WTC11 (cell line): ENCODE measurements at regions not wholly inside any gene's neighbourhood (a gene's known extent, or its start where the extent isn't known, plus 50 kb on each side); places are given as distances from the start of the nearest gene placed in this dataset.

Source experiments
- ATAC-seq: fragments of 200-7000 bp; cut with Tn5 transposase; 2 replicates; pipeline ENCODE4 v1.10.0; 2021; ENCODE audit warnings: mild to moderate bottlenecking, moderate library complexity
- CTCF ChIA-PET: fragments of 300-600 bp; sonication (Branson Sonifier 250); formaldehyde crosslinking; loops from one replicate; lab custom pipeline; 2021; ENCODE audit warnings: antibody characterized with exemption; lab: Charles Lee
- POLR2A ChIA-PET: fragments of 350-600 bp; sonication (Branson Sonifier 250); formaldehyde crosslinking; loops from one replicate; lab custom pipeline; 2021; ENCODE audit warnings: antibody characterized with exemption; lab: Charles Lee
- DNase-seq: peaks from one replicate; pipeline ENCODE4 v3.0.0; 2021; ENCODE audit warnings: low spot score
- H3K27ac Mint-ChIP-seq: 2 replicates; pipeline ENCODE4 v1.8.0; 2021; ENCODE audit warnings: mixed read lengths
- H3K27me3 Mint-ChIP-seq: 2 replicates; pipeline ENCODE4 v1.8.0; 2021; ENCODE audit warnings: low read depth, mild to moderate bottlenecking, moderate library complexity, mixed read lengths
- H3K36me3 Mint-ChIP-seq: 2 replicates; pipeline ENCODE4 v1.8.0; 2021; ENCODE audit warnings: mixed read lengths
- H3K4me1 Mint-ChIP-seq: 2 replicates; pipeline ENCODE4 v1.8.0; 2022; ENCODE audit warnings: mixed read lengths
- H3K4me3 Mint-ChIP-seq: 2 replicates; pipeline ENCODE4 v1.8.0; 2021; ENCODE audit warnings: mild to moderate bottlenecking, moderate library complexity, mixed read lengths
- H3K9me3 Mint-ChIP-seq: 2 replicates; pipeline ENCODE4 v1.8.0; 2021; ENCODE audit warnings: mixed read lengths
- CREB1 ChIP-seq: sonication (generic); formaldehyde crosslinking; IDR thresholded peaks from 2 replicates; pipeline ENCODE4 v1.8.0; 2023; ENCODE audit warnings: mild to moderate bottlenecking, missing genetic modification reagents
- CREM ChIP-seq: sonication (generic); formaldehyde crosslinking; IDR thresholded peaks from 2 replicates; pipeline ENCODE4 v1.8.1; 2022; ENCODE audit warnings: mild to moderate bottlenecking, missing genetic modification reagents, moderate library complexity
- EMX1 ChIP-seq: fragments of 250-450 bp; sonication (Bioruptor Pico); IDR thresholded peaks from 2 replicates; pipeline ENCODE4 v1.8.0; 2021; ENCODE audit warnings: mild to moderate bottlenecking
- GRHL2 ChIP-seq: fragments of 250-450 bp; sonication (Bioruptor Pico); IDR thresholded peaks from 2 replicates; pipeline ENCODE4 v1.8.0; 2022; ENCODE audit warnings: mild to moderate bottlenecking, moderate library complexity; ENCODE audit not compliant: insufficient replicate concordance, severe bottlenecking
- KAT7 ChIP-seq: sonication (generic); formaldehyde crosslinking; IDR thresholded peaks from 2 replicates; pipeline ENCODE4 v1.8.1; 2023; ENCODE audit warnings: missing genetic modification reagents, mild to moderate bottlenecking, borderline replicate concordance
- SMAD3 ChIP-seq: sonication (generic); formaldehyde crosslinking; IDR thresholded peaks from 2 replicates; pipeline ENCODE4 v1.8.0; 2022; ENCODE audit warnings: missing genetic modification reagents, mild to moderate bottlenecking, borderline replicate concordance
- SMAD4 ChIP-seq: sonication (generic); formaldehyde crosslinking; IDR thresholded peaks from 2 replicates; pipeline ENCODE4 v1.8.0; 2022; ENCODE audit warnings: mild to moderate bottlenecking, missing genetic modification reagents
- ZBTB21 ChIP-seq: sonication (generic); formaldehyde crosslinking; IDR thresholded peaks from 2 replicates; pipeline ENCODE4 v1.8.1; 2023; ENCODE audit warnings: mild to moderate bottlenecking, missing genetic modification reagents, borderline replicate concordance
- ZNF317 ChIP-seq: sonication (generic); formaldehyde crosslinking; IDR thresholded peaks from 2 replicates; pipeline ENCODE4 v1.8.1; 2023; ENCODE audit warnings: low read depth, mild to moderate bottlenecking, moderate library complexity, missing genetic modification reagents, borderline replicate concordance
- TF ChIP-seq, protein P1 (sequence below): fragments of 250-450 bp; sonication (Bioruptor Pico); IDR thresholded peaks from 2 replicates; pipeline ENCODE4 v1.8.0; 2021; ENCODE audit warnings: mild to moderate bottlenecking
- TF ChIP-seq, protein P2 (sequence below): fragments of 250-450 bp; sonication (Bioruptor Pico); conservative IDR thresholded peaks from 2 replicates; pipeline ENCODE4 v1.9.0; 2021; ENCODE audit warnings: mild to moderate bottlenecking
- TF ChIP-seq, protein P3 (sequence below): sonication (generic); formaldehyde crosslinking; IDR thresholded peaks from 2 replicates; pipeline ENCODE4 v1.8.1; 2023; ENCODE audit warnings: mild to moderate bottlenecking, missing genetic modification reagents, moderate library complexity
- TF ChIP-seq, protein P4 (sequence below): sonication (generic); formaldehyde crosslinking; IDR thresholded peaks from 2 replicates; pipeline ENCODE4 v1.8.0; 2023; ENCODE audit warnings: missing genetic modification reagents, mild to moderate bottlenecking, borderline replicate concordance
- TF ChIP-seq, protein P5 (sequence below): sonication (generic); formaldehyde crosslinking; IDR thresholded peaks from 2 replicates; pipeline ENCODE4 v1.8.0; 2022; ENCODE audit warnings: missing genetic modification reagents
- TF ChIP-seq, protein P6 (sequence below): sonication (generic); formaldehyde crosslinking; conservative IDR thresholded peaks from 2 replicates; pipeline ENCODE4 v1.8.1; 2023; ENCODE audit warnings: mild to moderate bottlenecking, low read depth, missing genetic modification reagents, moderate library complexity
- TF ChIP-seq, protein P7 (sequence below): sonication (generic); formaldehyde crosslinking; IDR thresholded peaks from 2 replicates; pipeline ENCODE4 v1.8.1; 2022; ENCODE audit warnings: low read depth, mild to moderate bottlenecking, moderate library complexity, missing genetic modification reagents, borderline replicate concordance

DNA sequence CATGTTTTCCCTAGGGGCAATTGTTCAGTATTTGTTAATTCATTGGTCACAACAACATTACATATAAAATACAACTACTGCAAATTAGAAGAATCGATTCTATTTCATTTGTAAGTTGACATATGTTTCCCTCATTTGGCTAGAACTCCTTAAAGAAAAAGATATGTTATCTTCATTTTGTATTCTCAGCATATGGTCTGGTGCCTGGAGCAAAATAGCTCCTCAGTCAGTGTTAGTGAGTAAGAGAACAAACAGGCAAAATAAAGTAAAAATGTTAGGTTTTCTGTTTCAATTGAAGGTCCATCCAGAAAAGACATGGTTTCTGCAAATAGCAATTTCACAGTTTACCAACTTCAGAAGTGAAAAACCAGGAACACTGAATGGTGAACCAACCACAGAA, 1343.1 kb downstream of the ROBO1 start:
- H3K4me1 Mint-ChIP-seq: peaks cover 29% of the 10 kb centered on the region
- ChIA-PET CTCF (no interaction called here), POLR2A (no interaction called here)
- peaks cover 8% of the 10 kb centered on the region for H3K9me3 Mint-ChIP-seq
- TF ChIP-seq, protein P1, sequence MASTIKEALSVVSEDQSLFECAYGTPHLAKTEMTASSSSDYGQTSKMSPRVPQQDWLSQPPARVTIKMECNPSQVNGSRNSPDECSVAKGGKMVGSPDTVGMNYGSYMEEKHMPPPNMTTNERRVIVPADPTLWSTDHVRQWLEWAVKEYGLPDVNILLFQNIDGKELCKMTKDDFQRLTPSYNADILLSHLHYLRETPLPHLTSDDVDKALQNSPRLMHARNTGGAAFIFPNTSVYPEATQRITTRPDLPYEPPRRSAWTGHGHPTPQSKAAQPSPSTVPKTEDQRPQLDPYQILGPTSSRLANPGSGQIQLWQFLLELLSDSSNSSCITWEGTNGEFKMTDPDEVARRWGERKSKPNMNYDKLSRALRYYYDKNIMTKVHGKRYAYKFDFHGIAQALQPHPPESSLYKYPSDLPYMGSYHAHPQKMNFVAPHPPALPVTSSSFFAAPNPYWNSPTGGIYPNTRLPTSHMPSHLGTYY (CRISPR knock-in tag): no peak
- TF ChIP-seq, protein P2, sequence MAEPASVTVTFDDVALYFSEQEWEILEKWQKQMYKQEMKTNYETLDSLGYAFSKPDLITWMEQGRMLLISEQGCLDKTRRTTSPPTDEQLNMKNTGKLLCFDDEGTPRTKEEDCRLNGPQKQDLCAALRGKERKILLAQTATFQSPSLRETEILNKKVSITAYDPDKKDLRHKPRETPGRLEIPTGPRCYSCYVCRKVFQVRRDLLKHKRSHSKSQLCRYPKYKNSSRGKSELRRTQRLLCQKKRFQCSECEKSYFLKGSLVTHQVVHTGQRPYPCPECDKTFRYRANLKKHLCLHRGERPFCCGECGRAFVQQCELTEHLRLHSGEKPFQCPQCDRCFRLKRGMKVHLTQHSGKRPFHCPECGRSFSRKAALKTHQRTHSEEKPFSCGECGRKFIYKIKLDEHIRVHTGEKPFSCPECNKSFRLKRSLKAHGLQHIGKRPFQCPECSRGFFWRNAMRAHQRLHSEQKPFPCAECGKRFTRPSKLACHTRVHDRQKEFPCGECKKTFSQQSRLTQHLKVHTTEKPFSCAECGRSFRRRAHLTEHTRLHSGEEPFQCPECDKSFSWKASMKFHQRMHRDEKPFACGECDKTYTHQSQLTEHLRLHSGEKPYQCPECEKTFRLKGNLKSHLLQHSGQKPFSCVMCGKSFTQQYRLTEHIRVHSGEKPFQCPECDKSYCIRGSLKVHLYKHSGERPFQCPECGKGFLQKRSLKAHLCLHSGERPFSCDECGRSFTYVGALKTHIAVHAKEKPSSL (CRISPR knock-in tag): no peak
- no peak for TF ChIP-seq CREB1 (CRISPR knock-in tag)
- no peak for TF ChIP-seq SMAD3
- TF ChIP-seq, protein P3, sequence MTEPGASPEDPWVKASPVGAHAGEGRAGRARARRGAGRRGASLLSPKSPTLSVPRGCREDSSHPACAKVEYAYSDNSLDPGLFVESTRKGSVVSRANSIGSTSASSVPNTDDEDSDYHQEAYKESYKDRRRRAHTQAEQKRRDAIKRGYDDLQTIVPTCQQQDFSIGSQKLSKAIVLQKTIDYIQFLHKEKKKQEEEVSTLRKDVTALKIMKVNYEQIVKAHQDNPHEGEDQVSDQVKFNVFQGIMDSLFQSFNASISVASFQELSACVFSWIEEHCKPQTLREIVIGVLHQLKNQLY: no peak
- TF ChIP-seq, protein P4, sequence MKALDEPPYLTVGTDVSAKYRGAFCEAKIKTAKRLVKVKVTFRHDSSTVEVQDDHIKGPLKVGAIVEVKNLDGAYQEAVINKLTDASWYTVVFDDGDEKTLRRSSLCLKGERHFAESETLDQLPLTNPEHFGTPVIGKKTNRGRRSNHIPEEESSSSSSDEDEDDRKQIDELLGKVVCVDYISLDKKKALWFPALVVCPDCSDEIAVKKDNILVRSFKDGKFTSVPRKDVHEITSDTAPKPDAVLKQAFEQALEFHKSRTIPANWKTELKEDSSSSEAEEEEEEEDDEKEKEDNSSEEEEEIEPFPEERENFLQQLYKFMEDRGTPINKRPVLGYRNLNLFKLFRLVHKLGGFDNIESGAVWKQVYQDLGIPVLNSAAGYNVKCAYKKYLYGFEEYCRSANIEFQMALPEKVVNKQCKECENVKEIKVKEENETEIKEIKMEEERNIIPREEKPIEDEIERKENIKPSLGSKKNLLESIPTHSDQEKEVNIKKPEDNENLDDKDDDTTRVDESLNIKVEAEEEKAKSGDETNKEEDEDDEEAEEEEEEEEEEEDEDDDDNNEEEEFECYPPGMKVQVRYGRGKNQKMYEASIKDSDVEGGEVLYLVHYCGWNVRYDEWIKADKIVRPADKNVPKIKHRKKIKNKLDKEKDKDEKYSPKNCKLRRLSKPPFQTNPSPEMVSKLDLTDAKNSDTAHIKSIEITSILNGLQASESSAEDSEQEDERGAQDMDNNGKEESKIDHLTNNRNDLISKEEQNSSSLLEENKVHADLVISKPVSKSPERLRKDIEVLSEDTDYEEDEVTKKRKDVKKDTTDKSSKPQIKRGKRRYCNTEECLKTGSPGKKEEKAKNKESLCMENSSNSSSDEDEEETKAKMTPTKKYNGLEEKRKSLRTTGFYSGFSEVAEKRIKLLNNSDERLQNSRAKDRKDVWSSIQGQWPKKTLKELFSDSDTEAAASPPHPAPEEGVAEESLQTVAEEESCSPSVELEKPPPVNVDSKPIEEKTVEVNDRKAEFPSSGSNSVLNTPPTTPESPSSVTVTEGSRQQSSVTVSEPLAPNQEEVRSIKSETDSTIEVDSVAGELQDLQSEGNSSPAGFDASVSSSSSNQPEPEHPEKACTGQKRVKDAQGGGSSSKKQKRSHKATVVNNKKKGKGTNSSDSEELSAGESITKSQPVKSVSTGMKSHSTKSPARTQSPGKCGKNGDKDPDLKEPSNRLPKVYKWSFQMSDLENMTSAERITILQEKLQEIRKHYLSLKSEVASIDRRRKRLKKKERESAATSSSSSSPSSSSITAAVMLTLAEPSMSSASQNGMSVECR: no peak
- no peak for TF ChIP-seq SMAD4
- no peak for TF ChIP-seq ZBTB21 (CRISPR knock-in tag)
- no peak for TF ChIP-seq CREM (CRISPR knock-in tag)
- no peak for TF ChIP-seq GRHL2 (CRISPR knock-in tag)
- TF ChIP-seq KAT7: no peak
- TF ChIP-seq, protein P5, sequence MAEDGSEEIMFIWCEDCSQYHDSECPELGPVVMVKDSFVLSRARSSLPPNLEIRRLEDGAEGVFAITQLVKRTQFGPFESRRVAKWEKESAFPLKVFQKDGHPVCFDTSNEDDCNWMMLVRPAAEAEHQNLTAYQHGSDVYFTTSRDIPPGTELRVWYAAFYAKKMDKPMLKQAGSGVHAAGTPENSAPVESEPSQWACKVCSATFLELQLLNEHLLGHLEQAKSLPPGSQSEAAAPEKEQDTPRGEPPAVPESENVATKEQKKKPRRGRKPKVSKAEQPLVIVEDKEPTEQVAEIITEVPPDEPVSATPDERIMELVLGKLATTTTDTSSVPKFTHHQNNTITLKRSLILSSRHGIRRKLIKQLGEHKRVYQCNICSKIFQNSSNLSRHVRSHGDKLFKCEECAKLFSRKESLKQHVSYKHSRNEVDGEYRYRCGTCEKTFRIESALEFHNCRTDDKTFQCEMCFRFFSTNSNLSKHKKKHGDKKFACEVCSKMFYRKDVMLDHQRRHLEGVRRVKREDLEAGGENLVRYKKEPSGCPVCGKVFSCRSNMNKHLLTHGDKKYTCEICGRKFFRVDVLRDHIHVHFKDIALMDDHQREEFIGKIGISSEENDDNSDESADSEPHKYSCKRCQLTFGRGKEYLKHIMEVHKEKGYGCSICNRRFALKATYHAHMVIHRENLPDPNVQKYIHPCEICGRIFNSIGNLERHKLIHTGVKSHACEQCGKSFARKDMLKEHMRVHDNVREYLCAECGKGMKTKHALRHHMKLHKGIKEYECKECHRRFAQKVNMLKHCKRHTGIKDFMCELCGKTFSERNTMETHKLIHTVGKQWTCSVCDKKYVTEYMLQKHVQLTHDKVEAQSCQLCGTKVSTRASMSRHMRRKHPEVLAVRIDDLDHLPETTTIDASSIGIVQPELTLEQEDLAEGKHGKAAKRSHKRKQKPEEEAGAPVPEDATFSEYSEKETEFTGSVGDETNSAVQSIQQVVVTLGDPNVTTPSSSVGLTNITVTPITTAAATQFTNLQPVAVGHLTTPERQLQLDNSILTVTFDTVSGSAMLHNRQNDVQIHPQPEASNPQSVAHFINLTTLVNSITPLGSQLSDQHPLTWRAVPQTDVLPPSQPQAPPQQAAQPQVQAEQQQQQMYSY: no peak
- TF ChIP-seq, protein P6, sequence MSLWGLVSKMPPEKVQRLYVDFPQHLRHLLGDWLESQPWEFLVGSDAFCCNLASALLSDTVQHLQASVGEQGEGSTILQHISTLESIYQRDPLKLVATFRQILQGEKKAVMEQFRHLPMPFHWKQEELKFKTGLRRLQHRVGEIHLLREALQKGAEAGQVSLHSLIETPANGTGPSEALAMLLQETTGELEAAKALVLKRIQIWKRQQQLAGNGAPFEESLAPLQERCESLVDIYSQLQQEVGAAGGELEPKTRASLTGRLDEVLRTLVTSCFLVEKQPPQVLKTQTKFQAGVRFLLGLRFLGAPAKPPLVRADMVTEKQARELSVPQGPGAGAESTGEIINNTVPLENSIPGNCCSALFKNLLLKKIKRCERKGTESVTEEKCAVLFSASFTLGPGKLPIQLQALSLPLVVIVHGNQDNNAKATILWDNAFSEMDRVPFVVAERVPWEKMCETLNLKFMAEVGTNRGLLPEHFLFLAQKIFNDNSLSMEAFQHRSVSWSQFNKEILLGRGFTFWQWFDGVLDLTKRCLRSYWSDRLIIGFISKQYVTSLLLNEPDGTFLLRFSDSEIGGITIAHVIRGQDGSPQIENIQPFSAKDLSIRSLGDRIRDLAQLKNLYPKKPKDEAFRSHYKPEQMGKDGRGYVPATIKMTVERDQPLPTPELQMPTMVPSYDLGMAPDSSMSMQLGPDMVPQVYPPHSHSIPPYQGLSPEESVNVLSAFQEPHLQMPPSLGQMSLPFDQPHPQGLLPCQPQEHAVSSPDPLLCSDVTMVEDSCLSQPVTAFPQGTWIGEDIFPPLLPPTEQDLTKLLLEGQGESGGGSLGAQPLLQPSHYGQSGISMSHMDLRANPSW (CRISPR knock-in tag): no peak
- TF ChIP-seq EMX1 (CRISPR knock-in tag): no peak
- TF ChIP-seq, protein P7, sequence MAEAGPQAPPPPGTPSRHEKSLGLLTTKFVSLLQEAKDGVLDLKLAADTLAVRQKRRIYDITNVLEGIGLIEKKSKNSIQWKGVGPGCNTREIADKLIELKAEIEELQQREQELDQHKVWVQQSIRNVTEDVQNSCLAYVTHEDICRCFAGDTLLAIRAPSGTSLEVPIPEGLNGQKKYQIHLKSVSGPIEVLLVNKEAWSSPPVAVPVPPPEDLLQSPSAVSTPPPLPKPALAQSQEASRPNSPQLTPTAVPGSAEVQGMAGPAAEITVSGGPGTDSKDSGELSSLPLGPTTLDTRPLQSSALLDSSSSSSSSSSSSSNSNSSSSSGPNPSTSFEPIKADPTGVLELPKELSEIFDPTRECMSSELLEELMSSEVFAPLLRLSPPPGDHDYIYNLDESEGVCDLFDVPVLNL (CRISPR knock-in tag): no peak
- TF ChIP-seq ZNF317: no peak
- DNase-seq: no peak
- H3K36me3 Mint-ChIP-seq: 0 out of 2 replicates have a peak, but pooled peaks cover 1% of the 10 kb centered on the region
- H3K27me3 Mint-ChIP-seq: no peaks in the 10 kb centered on the region
- ATAC-seq: no peak
- H3K27ac Mint-ChIP-seq: no peak overlapping the region
- H3K4me3 Mint-ChIP-seq: no peak overlapping the region
